ENCODE measurements at regions not wholly inside any gene's neighbourhood (a gene's known extent, or its start where the extent isn't known, plus 50 kb on each side); places are given as distances from the start of the nearest gene placed in this dataset.

GRCh38 chr4:30968926-30969325, 248.8 kb downstream of the PCDH7 start:
- TF ChIP-seq CTCF (IDR thresholded peaks at IDR 0.05; ENCODE audit: poor library complexity) (no peak), EZH2 (IDR thresholded peaks at IDR 0.05; ENCODE audit: borderline replicate concordance) (no peak), EZH2phosphoT487 (IDR thresholded peaks at IDR 0.05; ENCODE audit: low read depth, severe bottlenecking, unreplicated experiment) (no peak)
